IPS-20b (cell line): ENCODE measurements at regions not wholly inside any gene's neighbourhood (a gene's known extent, or its start where the extent isn't known, plus 50 kb on each side); places are given as distances from the start of the nearest gene placed in this dataset.

Source experiments
- H3K27ac ChIP-seq: one replicate; pipeline ENCODE4 v1.5.1; 2013; ENCODE audit warnings: low read length
- H3K27me3 ChIP-seq: 2 replicates; pipeline ENCODE4 v1.6.1; 2013; ENCODE audit warnings: mild to moderate bottlenecking, low read length, inconsistent platforms; ENCODE audit not compliant: insufficient read depth
- H3K36me3 ChIP-seq: 2 replicates; pipeline ENCODE4 v1.6.1; 2013; ENCODE audit warnings: low read depth, mild to moderate bottlenecking, inconsistent platforms, low read length, moderate library complexity; ENCODE audit not compliant: insufficient read depth
- H3K4me1 ChIP-seq: 2 replicates; pipeline ENCODE4 v1.6.1; 2013; ENCODE audit warnings: mild to moderate bottlenecking, control low read depth, inconsistent platforms, low read length, moderate library complexity; ENCODE audit not compliant: insufficient read depth
- H3K4me3 ChIP-seq: 2 replicates; pipeline ENCODE4 v1.5.1; 2013; ENCODE audit warnings: mild to moderate bottlenecking, low read length, inconsistent platforms
- H3K9ac ChIP-seq: 2 replicates; pipeline ENCODE4 v1.6.1; 2013; ENCODE audit warnings: low read depth, mild to moderate bottlenecking, inconsistent platforms, low read length, moderate library complexity
- H3K9me3 ChIP-seq: 2 replicates; pipeline ENCODE4 v1.6.1; 2013; ENCODE audit warnings: mild to moderate bottlenecking, low read depth, low read length, inconsistent platforms; ENCODE audit not compliant: insufficient read depth

DNA sequence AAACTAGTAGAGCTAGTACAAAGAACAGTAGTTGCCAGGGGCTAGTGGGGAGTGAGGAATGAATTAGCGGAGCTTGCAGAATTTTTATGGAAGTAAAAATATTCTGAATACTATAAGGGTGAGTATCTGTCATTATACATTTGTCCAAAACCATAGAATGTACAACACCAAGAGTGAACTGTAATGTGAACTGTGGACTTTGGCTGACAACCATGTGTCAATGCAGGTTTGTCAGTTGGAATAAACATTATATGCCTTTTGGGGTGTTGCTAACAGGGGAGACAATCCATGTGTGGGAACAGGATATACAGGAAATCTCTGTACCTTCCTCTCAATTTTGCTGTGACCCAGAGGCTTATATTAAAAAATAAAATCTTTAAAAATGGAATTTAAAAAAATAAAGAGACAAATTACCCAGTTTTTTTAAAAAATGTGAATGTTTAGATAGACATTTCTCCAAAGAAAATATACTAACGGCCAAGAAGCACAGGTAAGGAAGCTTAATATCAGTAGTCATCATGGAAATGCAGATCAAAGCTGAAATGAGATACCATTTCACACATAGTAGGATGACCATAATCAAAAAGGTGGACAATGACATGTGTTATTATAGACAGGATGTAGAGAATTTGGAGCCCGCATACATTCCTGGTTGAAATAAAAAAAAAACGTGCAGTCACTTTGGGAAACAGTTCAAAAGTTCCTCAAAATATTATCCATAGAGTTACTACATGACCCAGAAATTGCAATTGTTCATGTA, 899.8 kb downstream of the RAB28 start:
- Histone ChIP-seq H3K27me3 (no peaks in the 10 kb centered on the region), H3K36me3 (no peaks in the 10 kb centered on the region), H3K9me3 (no peaks in the 10 kb centered on the region), H3K9ac (no peak overlapping the region), H3K4me3 (no peak overlapping the region), H3K4me1 (no peaks in the 10 kb centered on the region), H3K27ac (no peak overlapping the region)

DNA sequence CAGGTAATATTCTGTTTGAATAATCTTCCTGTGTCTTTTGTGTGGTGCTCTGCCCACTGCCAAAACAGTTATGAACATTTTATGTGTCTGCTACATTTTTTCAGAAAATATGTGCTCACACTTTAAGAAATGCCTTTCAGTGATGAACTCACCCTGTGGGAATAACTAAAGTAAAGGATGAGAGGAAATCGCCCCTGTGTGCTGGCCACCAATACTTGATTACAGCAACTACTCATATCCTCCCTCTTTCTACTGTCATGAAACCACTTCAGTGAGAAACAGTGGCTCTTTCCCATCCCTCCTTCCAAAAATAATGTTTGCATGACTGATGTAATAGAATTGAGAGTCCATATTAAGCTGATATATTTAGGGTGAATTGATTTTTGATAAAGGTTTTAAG, 900.9 kb downstream of the RAB28 start:
- H3K9ac ChIP-seq, result no peak overlapping the region
- no peaks in the 10 kb centered on the region for H3K9me3 ChIP-seq
- no peaks in the 10 kb centered on the region for H3K4me1 ChIP-seq
- H3K36me3 ChIP-seq, result no peaks in the 10 kb centered on the region
- H3K27me3 ChIP-seq, result no peaks in the 10 kb centered on the region
- no peak overlapping the region for H3K27ac ChIP-seq
- no peak overlapping the region for H3K4me3 ChIP-seq

DNA sequence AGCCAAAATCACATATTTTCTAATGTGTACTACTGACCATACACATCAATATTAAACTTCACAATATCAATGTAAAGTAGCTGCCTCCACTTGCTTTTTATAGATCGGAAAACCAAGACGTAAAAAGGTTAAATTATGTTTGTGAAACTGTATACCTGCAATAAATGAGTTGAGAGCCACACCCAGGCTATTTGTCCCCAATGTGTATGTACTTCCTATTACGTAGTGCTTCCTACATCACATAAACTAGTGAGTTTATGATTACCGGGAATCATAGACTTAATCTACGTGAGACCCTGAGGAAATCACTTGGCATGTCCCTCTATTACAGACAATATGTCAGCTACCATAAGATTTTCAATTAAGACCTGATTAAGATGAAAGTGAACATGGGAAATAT, 903.4 kb downstream of the RAB28 start:
- Histone ChIP-seq H3K27ac (no peak overlapping the region), H3K27me3 (no peaks in the 10 kb centered on the region), H3K4me1 (no peaks in the 10 kb centered on the region), H3K4me3 (no peak overlapping the region), H3K9me3 (no peaks in the 10 kb centered on the region), H3K36me3 (no peaks in the 10 kb centered on the region), H3K9ac (no peak overlapping the region)

DNA sequence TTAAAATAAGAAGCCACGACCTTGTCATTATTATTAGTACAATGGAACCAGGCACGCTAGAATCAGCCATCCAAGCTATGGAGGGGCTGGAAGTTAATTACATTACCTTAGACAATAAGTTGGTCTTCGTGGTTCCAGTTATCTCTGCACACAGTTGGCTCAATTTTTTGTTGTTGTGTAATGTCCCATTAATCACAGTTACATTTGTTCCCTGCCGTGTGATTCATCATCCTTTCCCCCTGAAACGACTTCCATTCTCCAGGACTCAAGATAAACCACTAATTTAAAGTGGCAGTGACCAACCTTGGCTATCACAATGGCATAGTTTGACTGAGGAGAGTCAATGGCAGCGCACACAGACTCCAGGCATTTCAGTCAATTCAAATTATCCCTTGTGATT, 905.0 kb downstream of the RAB28 start:
- Histone ChIP-seq H3K27ac (no peak overlapping the region), H3K36me3 (no peaks in the 10 kb centered on the region), H3K4me3 (no peak overlapping the region), H3K9me3 (no peaks in the 10 kb centered on the region), H3K4me1 (no peaks in the 10 kb centered on the region), H3K27me3 (no peaks in the 10 kb centered on the region), H3K9ac (no peak overlapping the region)

DNA sequence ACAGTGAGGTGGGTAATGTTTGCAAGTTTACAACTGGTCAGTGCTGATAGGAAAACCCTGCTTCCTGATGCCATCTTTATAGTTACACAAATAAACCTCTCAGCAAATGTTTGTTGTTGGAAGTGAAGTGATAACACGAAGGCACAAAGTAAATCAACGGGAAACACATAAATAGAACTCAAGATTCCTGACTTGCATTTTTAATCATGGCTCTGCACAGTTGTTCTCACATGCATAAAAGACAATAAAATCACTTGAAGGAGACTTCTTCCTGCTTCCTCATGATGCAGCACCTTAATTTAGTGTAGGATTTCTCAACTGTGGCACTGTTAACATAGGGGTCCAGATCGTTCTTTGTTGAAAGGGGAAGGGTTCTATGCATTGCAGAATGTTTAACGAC, 907.7 kb downstream of the RAB28 start:
- H3K27ac ChIP-seq, result no peak overlapping the region
- no peak overlapping the region for H3K9ac ChIP-seq
- no peaks in the 10 kb centered on the region for H3K36me3 ChIP-seq
- H3K4me3 ChIP-seq, result no peak overlapping the region
- H3K27me3 ChIP-seq, result no peaks in the 10 kb centered on the region
- no peaks in the 10 kb centered on the region for H3K4me1 ChIP-seq
- H3K9me3 ChIP-seq, result no peaks in the 10 kb centered on the region

DNA sequence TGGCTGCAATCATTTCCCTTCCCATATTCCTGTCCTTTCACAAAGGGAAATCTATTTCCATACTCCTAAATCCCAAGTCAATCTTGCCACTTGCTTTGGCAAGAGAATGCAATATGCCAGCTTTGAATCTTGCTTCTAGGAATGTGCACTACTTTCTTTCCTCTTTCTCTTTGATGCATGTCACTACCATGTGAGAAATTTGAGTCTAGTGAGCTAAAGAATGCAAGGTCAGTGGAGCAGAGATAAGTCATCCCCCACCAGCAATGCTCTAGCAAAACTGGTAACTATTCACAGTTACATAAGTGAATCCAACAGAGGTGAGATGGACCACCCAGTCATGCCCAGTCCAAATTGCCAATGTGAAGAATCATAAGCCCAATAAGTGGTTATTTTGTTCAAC, 910.4 kb downstream of the RAB28 start:
- Histone ChIP-seq H3K27me3 (no peaks in the 10 kb centered on the region), H3K27ac (no peak overlapping the region), H3K36me3 (no peaks in the 10 kb centered on the region), H3K4me1 (no peaks in the 10 kb centered on the region), H3K9me3 (no peaks in the 10 kb centered on the region), H3K9ac (no peak overlapping the region), H3K4me3 (no peak overlapping the region)

DNA sequence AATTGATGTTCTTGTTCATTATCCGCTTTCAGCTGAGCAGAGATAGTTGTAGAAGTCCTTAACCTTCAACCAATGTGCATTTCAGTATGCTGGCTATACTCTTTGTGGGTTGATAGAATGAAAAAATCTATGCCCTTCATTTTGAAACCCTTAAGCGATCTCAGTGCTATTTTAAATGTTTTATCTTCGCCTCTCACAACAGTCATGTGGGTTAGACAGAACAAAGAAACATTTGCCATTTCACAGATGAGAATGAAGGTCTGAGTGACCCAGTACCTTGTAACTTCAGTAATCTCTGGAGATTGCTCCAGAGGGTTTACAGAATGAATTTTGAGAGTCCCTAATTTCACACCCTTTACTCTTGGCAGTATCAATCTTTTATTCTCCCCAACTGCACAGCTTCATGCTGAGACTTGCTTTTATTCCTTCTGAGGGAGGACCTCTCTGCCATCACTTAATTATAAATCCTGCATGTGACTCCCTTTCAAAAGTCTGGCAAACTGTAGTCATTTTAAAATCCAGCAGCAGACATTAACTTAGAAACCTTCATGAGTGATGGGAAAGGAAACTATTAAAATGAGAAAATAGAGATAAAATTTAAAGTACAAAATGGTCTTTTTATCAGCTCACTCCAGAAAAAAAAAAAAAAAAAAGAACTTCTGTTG, 921.5 kb downstream of the RAB28 start:
- H3K27ac ChIP-seq, result no peak overlapping the region
- no peaks in the 10 kb centered on the region for H3K9me3 ChIP-seq
- H3K36me3 ChIP-seq, result no peaks in the 10 kb centered on the region
- peaks cover 7% of the 10 kb centered on the region; the same call in 1 of the 2 replicates for H3K4me1 ChIP-seq
- no peak overlapping the region for H3K4me3 ChIP-seq
- H3K27me3 ChIP-seq, result no peaks in the 10 kb centered on the region
- no peak overlapping the region for H3K9ac ChIP-seq

DNA sequence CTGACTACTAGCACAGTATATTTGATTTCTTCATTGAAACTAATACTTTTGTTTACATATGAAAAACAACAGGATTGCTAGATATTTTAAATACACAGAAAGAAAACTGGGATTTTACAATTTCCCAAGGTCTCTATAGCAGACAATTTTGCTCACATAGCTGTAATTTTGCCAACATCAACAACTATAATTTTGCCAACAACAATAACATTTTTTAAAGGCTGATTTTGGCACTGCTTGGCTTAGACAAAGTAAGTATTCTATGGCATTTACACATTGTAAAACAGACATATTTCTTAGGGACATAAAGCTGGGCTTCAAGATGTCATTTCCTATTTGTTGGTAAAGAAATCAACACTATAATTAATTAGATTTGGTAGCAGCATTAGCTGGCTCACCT, 922.1 kb downstream of the RAB28 start:
- H3K4me3 ChIP-seq, result no peak overlapping the region
- no peak overlapping the region for H3K27ac ChIP-seq

DNA sequence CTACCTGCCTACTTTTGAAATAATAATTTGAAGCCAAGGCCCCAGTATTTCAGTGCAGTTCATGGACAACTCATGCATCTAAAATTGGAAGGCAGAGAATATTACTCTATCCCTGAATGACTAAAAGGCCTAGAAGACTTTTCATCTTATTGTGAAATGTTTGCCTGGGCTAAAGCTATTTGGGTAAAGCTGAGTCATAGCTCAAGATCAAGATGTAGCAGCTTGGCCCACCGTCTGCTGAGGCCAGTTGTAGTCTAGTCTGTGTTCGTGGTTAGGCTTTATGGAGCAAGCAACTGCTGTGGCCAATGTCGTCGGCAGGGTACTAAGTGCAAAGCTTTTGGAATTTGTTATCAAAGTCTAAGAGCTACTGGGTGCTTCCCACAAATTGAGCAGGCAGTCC, 929.1 kb downstream of the RAB28 start:
- H3K36me3 ChIP-seq, result no peaks in the 10 kb centered on the region
- H3K27me3 ChIP-seq, result no peaks in the 10 kb centered on the region
- no peaks in the 10 kb centered on the region; the same call in 1 of the 2 replicates for H3K9me3 ChIP-seq
- no peak overlapping the region for H3K4me3 ChIP-seq
- no peaks in the 10 kb centered on the region for H3K4me1 ChIP-seq
- H3K27ac ChIP-seq, result no peak overlapping the region
- no peak overlapping the region for H3K9ac ChIP-seq

More for the DNA sequence above, 922.1 kb downstream of the RAB28 start:
- H3K9me3 ChIP-seq, result no peaks in the 10 kb centered on the region
- peaks cover 7% of the 10 kb centered on the region; the same call in 1 of the 2 replicates for H3K4me1 ChIP-seq
- no peaks in the 10 kb centered on the region for H3K36me3 ChIP-seq
- H3K27me3 ChIP-seq, result no peaks in the 10 kb centered on the region
- H3K9ac ChIP-seq, result no peak overlapping the region

DNA sequence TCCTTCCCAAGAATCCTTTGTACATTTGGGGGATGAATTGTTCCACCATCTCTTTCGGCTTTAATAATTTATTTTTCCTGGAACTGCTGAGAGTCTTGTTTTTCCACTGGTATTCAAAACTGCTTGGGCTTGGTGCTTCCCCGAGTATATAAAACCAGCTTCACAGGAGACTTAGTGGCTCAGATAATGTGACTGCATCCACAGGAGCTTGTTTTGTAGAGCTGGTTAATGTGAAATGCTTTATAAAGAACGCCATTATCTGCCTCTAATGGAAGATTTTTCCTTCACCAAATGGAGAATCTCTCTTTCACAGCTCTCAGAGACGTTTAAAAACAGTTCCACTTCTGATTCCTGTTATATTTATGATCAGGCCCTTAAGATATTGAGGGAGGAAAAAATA, 935.5 kb downstream of the RAB28 start:
- H3K4me3 ChIP-seq, result no peak overlapping the region
- no peaks in the 10 kb centered on the region; the same call in 1 of the 2 replicates for H3K9me3 ChIP-seq
- no peak overlapping the region for H3K27ac ChIP-seq
- no peaks in the 10 kb centered on the region for H3K36me3 ChIP-seq
- no peaks in the 10 kb centered on the region for H3K27me3 ChIP-seq
- H3K9ac ChIP-seq, result no peak overlapping the region
- H3K4me1 ChIP-seq, result no peaks in the 10 kb centered on the region; the same call in 1 of the 2 replicates

DNA sequence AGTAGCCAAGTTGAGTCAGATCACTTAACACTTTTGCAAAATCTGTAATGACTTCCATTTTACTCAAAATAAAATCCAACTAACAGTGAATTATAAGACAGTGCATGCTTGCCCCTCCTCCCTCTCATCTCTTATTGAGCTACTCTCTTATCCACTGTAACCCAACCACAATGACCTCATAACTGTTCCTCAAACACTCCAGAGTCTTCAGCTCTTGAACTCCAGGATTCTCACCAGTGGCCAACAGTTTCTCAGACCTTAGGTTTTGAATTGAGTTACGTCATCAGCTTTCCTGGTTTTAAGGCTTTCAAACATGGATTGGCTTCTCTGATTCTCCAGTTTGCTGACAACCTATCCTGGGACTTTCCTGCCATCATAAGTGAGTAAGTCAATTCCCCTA, 938.3 kb downstream of the RAB28 start:
- no peaks in the 10 kb centered on the region for H3K36me3 ChIP-seq
- H3K9me3 ChIP-seq, result no peaks in the 10 kb centered on the region; the same call in 1 of the 2 replicates
- H3K27ac ChIP-seq, result no peak overlapping the region
- peaks cover 2% of the 10 kb centered on the region; the same call in 1 of the 2 replicates for H3K4me1 ChIP-seq
- no peaks in the 10 kb centered on the region for H3K27me3 ChIP-seq
- H3K4me3 ChIP-seq, result no peak overlapping the region
- no peak overlapping the region for H3K9ac ChIP-seq

DNA sequence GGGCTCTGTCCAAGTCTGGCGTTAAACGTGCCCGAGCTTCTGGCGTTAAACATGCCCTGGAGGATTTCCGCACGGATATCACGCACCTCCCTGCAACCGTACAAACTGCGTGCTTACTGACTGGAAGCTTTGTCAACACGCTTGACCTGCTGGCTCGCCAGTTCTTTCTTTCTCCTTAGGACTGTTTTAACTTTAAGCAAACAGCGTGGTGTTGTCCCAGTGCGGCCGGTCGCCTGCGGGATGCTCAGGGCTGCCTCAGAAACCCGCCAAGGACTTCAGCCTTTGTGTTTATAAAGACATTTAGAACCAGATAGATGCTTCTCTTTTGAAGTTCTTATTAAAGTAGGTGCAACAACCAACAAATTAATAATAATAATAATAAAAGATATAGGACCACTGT, 946.0 kb downstream of the RAB28 start:
- no peaks in the 10 kb centered on the region for H3K36me3 ChIP-seq
- no peak overlapping the region for H3K27ac ChIP-seq
- no peak overlapping the region for H3K9ac ChIP-seq
- no peaks in the 10 kb centered on the region for H3K27me3 ChIP-seq
- 0 out of 2 replicates have a peak, but pooled peaks cover 2% of the 10 kb centered on the region for H3K4me1 ChIP-seq
- no peaks in the 10 kb centered on the region for H3K9me3 ChIP-seq
- no peak overlapping the region for H3K4me3 ChIP-seq
